Activated naive CD8-positive, alpha-beta T cell treated with anti-CD3 and anti-CD28 coated beads, Interleukin-2, amount 10 ng/mL, durations not matched to agents 7 days and 5 days (primary cell): ENCODE measurements at regions not wholly inside any gene's neighbourhood (a gene's known extent, or its start where the extent isn't known, plus 50 kb on each side); places are given as distances from the start of the nearest gene placed in this dataset.

Experiments used
- ATAC-seq: fragments of 150-1000 bp; cut with Tn5 transposase; one replicate; pipeline ENCODE4 v1.10.0; 2021; ENCODE audit warnings: low read depth, moderate library complexity
- POLR2A ChIA-PET: fragments of 350-600 bp; sonication (Branson Sonifier 250); formaldehyde crosslinking; loops from one replicate; lab custom pipeline; 2021; ENCODE audit warnings: antibody characterized with exemption; lab: Charles Lee
- DNase-seq: peaks from one replicate; pipeline ENCODE4 v3.0.0; 2021
- H3K27ac Mint-ChIP-seq: one replicate; pipeline ENCODE4 v1.8.0; 2022; ENCODE audit warnings: mild to moderate bottlenecking, mixed read lengths
- H3K27me3 Mint-ChIP-seq: one replicate; pipeline ENCODE4 v1.8.0; 2022; ENCODE audit warnings: mild to moderate bottlenecking, moderate library complexity, mixed read lengths
- H3K36me3 Mint-ChIP-seq: one replicate; pipeline ENCODE4 v1.8.0; 2021; ENCODE audit warnings: mild to moderate bottlenecking, mixed read lengths
- H3K4me1 Mint-ChIP-seq: one replicate; pipeline ENCODE4 v1.8.0; 2021; ENCODE audit warnings: mixed read lengths
- H3K4me3 Mint-ChIP-seq: one replicate; pipeline ENCODE4 v1.8.0; 2022; ENCODE audit warnings: mild to moderate bottlenecking, moderate library complexity, mixed read lengths
- H3K9me3 Mint-ChIP-seq: one replicate; pipeline ENCODE4 v1.8.0; 2021; ENCODE audit warnings: mixed read lengths

- ATAC-seq, result no peak
- H3K27ac Mint-ChIP-seq, result no peak overlapping the region
Measured at GRCh38 chr5:125492977-125493376, 746.5 kb upstream of the ZNF608 start.

DNA sequence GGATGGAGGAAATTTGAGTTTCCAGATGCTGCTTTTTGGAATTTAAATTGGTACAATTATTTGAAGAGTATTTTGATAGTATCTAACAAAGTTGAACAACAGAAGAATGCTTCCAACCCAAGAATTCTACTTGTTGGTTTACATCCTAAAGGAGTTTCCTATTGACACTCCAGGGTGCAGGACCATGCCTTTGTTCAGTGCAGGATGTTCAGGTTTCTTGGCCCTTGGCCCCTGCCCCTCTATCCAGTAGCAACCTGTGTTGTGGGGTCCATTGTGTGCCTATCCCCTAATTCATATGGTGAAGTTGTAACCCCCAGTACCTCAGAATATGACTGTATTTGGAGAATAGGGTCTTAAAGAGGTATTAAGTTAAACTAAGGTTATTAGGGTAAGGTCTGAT is 750.0 kb upstream of the ZNF608 start:
- no peaks in the 10 kb centered on the region for H3K4me1 Mint-ChIP-seq
- no peak overlapping the region for H3K27ac Mint-ChIP-seq
- H3K36me3 Mint-ChIP-seq, result no peaks in the 10 kb centered on the region
- H3K27me3 Mint-ChIP-seq, result no peaks in the 10 kb centered on the region
- no peak overlapping the region for H3K4me3 Mint-ChIP-seq
- POLR2A ChIA-PET, result no interaction called here
- no peak for ATAC-seq
- peaks cover 1% of the 10 kb centered on the region for H3K9me3 Mint-ChIP-seq
- no peak for DNase-seq

More at GRCh38 chr5:125492977-125493376, 746.5 kb upstream of the ZNF608 start:
- Mint-ChIP-seq H3K27me3 (peaks cover 1% of the 10 kb centered on the region), H3K4me1 (no peaks in the 10 kb centered on the region), H3K9me3 (peaks cover 1% of the 10 kb centered on the region), H3K36me3 (no peaks in the 10 kb centered on the region), H3K4me3 (no peak overlapping the region)
- DNase-seq, result no peak
- POLR2A ChIA-PET, result no interaction called here

DNA sequence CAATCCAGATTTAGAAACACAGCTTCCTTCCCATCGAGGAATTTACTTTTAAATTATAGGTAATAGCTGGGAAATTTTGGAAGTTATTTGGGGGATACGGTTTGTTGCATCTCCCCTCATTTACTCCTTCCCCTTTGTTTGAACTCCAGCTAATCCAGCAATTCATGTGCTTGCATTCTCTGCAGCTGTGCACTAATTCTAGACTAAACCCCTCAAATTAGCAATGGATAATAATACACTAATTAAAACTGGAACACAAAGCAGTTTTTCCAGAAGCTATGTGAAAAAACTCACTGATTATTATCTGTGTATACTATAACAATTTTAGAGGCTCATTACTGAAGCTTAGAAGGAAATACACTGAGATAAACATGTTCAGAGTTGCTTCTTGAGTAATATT is 751.2 kb upstream of the ZNF608 start:
- Mint-ChIP-seq H3K27me3 (no peaks in the 10 kb centered on the region), H3K4me1 (no peaks in the 10 kb centered on the region), H3K4me3 (no peak overlapping the region), H3K36me3 (no peaks in the 10 kb centered on the region), H3K27ac (no peak overlapping the region), H3K9me3 (peaks cover 3% of the 10 kb centered on the region)
- no peak for DNase-seq
- ATAC-seq, result no peak
- POLR2A ChIA-PET, result no interaction called here

- Mint-ChIP-seq H3K27me3 (no peaks in the 10 kb centered on the region), H3K9me3 (peaks cover 2% of the 10 kb centered on the region), H3K4me1 (no peaks in the 10 kb centered on the region), H3K36me3 (no peaks in the 10 kb centered on the region), H3K27ac (no peak overlapping the region), H3K4me3 (no peak overlapping the region)
- no peak for ATAC-seq
- DNase-seq, result no peak
- POLR2A ChIA-PET, result no interaction called here
Measured at GRCh38 chr5:125499636-125500332, 753.3 kb upstream of the ZNF608 start.

GRCh38 chr5:125501396-125501795 is 755.0 kb upstream of the ZNF608 start:
- DNase-seq (no peak), ATAC-seq (no peak)
- POLR2A ChIA-PET, result no interaction called here
- Mint-ChIP-seq H3K9me3 (peaks cover 2% of the 10 kb centered on the region), H3K4me1 (no peaks in the 10 kb centered on the region), H3K36me3 (no peaks in the 10 kb centered on the region), H3K4me3 (no peak overlapping the region), H3K27me3 (no peaks in the 10 kb centered on the region), H3K27ac (no peak overlapping the region)

- Mint-ChIP-seq H3K4me3 (no peak overlapping the region), H3K36me3 (no peaks in the 10 kb centered on the region), H3K27ac (no peak overlapping the region), H3K27me3 (no peaks in the 10 kb centered on the region), H3K4me1 (no peaks in the 10 kb centered on the region), H3K9me3 (peaks cover 3% of the 10 kb centered on the region)
- POLR2A ChIA-PET, result no interaction called here
- DNase-seq (no peak), ATAC-seq (no peak)
Measured at GRCh38 chr5:125503946-125504345, 757.5 kb upstream of the ZNF608 start.

DNA sequence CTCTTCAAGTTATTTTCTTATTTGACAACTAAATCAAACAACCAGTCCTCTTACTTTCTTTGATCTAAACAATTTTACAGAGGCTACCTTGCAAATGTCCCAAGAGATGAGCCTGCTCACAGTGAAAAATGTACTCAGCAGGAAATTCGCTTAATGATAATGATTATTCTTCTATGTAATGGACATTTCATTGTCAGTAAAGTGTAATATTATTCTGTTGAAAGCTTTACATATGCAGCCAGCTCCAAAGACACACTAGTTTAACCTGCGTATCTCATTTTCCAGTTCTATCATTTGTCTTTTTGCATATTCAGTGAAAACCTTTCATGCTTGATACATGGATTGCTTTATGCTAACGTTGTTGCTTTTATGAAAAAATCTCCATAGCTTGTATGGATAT is 758.7 kb upstream of the ZNF608 start:
- ATAC-seq (no peak), DNase-seq (no peak)
- H3K9me3 Mint-ChIP-seq, result peaks cover 3% of the 10 kb centered on the region
- no peaks in the 10 kb centered on the region for H3K27me3 Mint-ChIP-seq
- no peak overlapping the region for H3K4me3 Mint-ChIP-seq
- H3K36me3 Mint-ChIP-seq, result no peaks in the 10 kb centered on the region
- no peak overlapping the region for H3K27ac Mint-ChIP-seq
- no peaks in the 10 kb centered on the region for H3K4me1 Mint-ChIP-seq
- POLR2A ChIA-PET, result no interaction called here

DNA sequence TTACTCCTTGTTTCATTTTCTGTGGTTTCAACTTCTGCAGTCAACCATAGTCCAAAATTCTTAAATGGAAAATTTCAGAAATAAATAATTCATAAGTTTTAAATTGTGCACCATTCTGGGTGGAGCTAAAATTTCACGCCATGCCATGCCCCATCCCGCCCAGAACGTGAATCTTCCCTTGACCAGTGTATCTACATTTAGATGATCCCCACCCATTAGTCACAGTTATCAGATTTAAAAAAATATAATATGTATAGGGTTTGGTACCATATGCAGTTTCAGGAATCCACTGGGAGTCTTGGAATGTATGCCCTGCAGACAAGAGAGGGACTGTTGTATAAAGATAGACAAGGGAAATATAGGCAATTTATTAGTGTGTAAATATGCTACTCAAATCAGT is 759.7 kb upstream of the ZNF608 start:
- H3K4me1 Mint-ChIP-seq, result no peaks in the 10 kb centered on the region
- H3K9me3 Mint-ChIP-seq, result peaks cover 3% of the 10 kb centered on the region
- no peak overlapping the region for H3K4me3 Mint-ChIP-seq
- POLR2A ChIA-PET, result no interaction called here
- DNase-seq, result no peak
- H3K27me3 Mint-ChIP-seq, result no peaks in the 10 kb centered on the region
- no peaks in the 10 kb centered on the region for H3K36me3 Mint-ChIP-seq
- H3K27ac Mint-ChIP-seq, result no peak overlapping the region
- no peak for ATAC-seq

DNA sequence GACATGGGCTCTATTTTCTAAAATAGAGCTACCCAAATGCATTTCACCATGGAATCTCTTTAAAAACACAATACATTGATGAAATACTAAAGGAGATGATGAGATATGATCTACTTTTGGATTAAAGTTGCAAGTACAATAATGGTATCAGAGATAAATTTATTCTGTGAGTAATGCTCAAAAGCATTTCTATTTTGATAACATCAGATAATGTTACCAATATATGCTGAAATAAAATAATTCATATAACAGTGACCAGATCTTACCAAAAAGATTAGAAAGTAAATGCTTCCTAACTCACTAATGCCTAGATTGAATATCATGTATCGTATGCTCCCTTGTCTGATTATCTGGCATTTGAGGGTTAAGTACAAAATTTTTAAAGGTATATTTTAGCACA is 761.8 kb upstream of the ZNF608 start:
- H3K36me3 Mint-ChIP-seq, result no peaks in the 10 kb centered on the region
- peaks cover 1% of the 10 kb centered on the region for H3K9me3 Mint-ChIP-seq
- POLR2A ChIA-PET, result no interaction called here
- ATAC-seq, result no peak
- no peaks in the 10 kb centered on the region for H3K27me3 Mint-ChIP-seq
- no peaks in the 10 kb centered on the region for H3K4me1 Mint-ChIP-seq
- DNase-seq, result no peak
- no peak overlapping the region for H3K27ac Mint-ChIP-seq
- H3K4me3 Mint-ChIP-seq, result no peak overlapping the region

DNA sequence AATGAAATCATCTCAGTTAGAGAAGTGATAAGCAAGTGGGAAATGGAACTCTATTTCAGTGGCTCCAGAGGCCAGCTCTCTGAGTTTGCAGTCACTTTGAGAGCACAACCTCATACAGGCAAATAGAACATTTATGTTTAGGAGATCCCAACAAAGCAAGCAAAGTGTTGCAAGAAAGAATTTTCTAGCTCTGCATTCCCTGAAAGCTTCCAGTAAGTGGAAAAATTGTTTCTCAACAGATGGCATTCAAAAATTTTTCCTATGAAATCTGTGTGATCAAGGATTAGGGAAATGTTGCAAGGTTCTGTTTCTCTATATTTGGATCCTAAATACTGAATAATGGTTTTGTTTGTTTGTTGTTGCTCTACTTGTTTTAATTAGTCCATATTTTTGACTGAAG is 764.2 kb upstream of the ZNF608 start:
- POLR2A ChIA-PET, result no interaction called here
- H3K36me3 Mint-ChIP-seq, result no peaks in the 10 kb centered on the region
- ATAC-seq (no peak), DNase-seq (no peak)
- H3K4me1 Mint-ChIP-seq, result no peaks in the 10 kb centered on the region
- no peak overlapping the region for H3K27ac Mint-ChIP-seq
- peaks cover 1% of the 10 kb centered on the region for H3K9me3 Mint-ChIP-seq
- no peaks in the 10 kb centered on the region for H3K27me3 Mint-ChIP-seq
- H3K4me3 Mint-ChIP-seq, result no peak overlapping the region

DNA sequence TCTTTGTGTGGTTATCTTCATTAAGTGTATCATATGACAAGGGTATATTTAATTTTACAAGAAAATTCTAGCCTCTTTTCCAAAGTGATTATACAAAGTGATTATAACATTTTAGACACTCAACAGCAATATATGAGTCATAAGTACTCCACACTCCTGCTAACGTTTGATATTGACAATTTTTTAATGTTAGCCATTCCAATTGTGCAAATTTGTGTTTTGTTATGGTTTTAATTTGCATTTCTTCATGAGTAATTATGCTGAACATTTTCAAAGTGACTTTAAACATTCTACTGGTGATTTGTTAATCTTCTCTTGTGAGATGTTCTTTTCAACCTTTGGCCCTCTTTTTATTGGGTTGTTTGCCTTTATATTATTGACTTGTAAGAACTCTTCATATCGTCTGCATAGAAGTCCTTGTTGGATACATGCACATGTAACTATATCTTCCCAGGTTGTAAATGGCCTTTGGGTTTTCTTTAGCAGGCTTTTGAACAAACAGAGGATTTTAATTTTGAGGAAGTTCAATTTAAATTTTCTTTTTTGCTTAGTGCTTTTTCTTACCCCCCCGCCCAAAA is 771.6 kb upstream of the ZNF608 start:
- H3K27ac Mint-ChIP-seq, result no peak overlapping the region
- no peaks in the 10 kb centered on the region for H3K4me1 Mint-ChIP-seq

GRCh38 chr5:125521289-125521688 is 774.9 kb upstream of the ZNF608 start:
- ATAC-seq (no peak), DNase-seq (no peak)
- Mint-ChIP-seq H3K27ac (no peak overlapping the region), H3K27me3 (no peaks in the 10 kb centered on the region), H3K4me3 (no peak overlapping the region), H3K9me3 (no peaks in the 10 kb centered on the region), H3K4me1 (no peaks in the 10 kb centered on the region), H3K36me3 (no peaks in the 10 kb centered on the region)
- POLR2A ChIA-PET, result no interaction called here

More for the DNA sequence above, 771.6 kb upstream of the ZNF608 start:
- ATAC-seq (no peak), DNase-seq (no peak)
- no peaks in the 10 kb centered on the region for H3K9me3 Mint-ChIP-seq
- H3K36me3 Mint-ChIP-seq, result no peaks in the 10 kb centered on the region
- no peak overlapping the region for H3K4me3 Mint-ChIP-seq
- no peaks in the 10 kb centered on the region for H3K27me3 Mint-ChIP-seq
- POLR2A ChIA-PET, result no interaction called here

- no peaks in the 10 kb centered on the region for H3K9me3 Mint-ChIP-seq
- H3K27ac Mint-ChIP-seq, result no peak overlapping the region
- DNase-seq, result no peak
- H3K4me1 Mint-ChIP-seq, result no peaks in the 10 kb centered on the region
- no peaks in the 10 kb centered on the region for H3K27me3 Mint-ChIP-seq
- POLR2A ChIA-PET, result no interaction called here
- no peaks in the 10 kb centered on the region for H3K36me3 Mint-ChIP-seq
- no peak overlapping the region for H3K4me3 Mint-ChIP-seq
- ATAC-seq, result no peak
Measured at GRCh38 chr5:125525356-125525755, 778.9 kb upstream of the ZNF608 start.

GRCh38 chr5:125526966-125527365 is 780.5 kb upstream of the ZNF608 start:
- DNase-seq (no peak), ATAC-seq (no peak)
- POLR2A ChIA-PET, result no interaction called here
- Mint-ChIP-seq H3K9me3 (no peaks in the 10 kb centered on the region), H3K36me3 (no peaks in the 10 kb centered on the region), H3K27me3 (no peaks in the 10 kb centered on the region), H3K27ac (no peak overlapping the region), H3K4me1 (no peaks in the 10 kb centered on the region), H3K4me3 (no peak overlapping the region)
